ENCODE measurements at regions not wholly inside any gene's neighbourhood (a gene's known extent, or its start where the extent isn't known, plus 50 kb on each side); places are given as distances from the start of the nearest gene placed in this dataset.

- TF ChIP-seq, protein P1, sequence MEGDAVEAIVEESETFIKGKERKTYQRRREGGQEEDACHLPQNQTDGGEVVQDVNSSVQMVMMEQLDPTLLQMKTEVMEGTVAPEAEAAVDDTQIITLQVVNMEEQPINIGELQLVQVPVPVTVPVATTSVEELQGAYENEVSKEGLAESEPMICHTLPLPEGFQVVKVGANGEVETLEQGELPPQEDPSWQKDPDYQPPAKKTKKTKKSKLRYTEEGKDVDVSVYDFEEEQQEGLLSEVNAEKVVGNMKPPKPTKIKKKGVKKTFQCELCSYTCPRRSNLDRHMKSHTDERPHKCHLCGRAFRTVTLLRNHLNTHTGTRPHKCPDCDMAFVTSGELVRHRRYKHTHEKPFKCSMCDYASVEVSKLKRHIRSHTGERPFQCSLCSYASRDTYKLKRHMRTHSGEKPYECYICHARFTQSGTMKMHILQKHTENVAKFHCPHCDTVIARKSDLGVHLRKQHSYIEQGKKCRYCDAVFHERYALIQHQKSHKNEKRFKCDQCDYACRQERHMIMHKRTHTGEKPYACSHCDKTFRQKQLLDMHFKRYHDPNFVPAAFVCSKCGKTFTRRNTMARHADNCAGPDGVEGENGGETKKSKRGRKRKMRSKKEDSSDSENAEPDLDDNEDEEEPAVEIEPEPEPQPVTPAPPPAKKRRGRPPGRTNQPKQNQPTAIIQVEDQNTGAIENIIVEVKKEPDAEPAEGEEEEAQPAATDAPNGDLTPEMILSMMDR (IDR thresholded peaks at IDR 0.05): no peak
- TF ChIP-seq POLR2A (IDR thresholded peaks at IDR 0.05): no peak
- no peak overlapping the region for H3K27ac ChIP-seq
- intact Hi-C loops (cut with DNase I): no loop called here
- no peak for DNase-seq
- no peaks in the 10 kb centered on the region for H3K4me1 ChIP-seq
- no peaks in the 10 kb centered on the region for H3K27me3 ChIP-seq
- 77 to 78% methylated on average over 13 of the region's 13 CpGs for WGBS, 2 donors
- H3K36me3 ChIP-seq: no peaks in the 10 kb centered on the region
- no peak overlapping the region for H3K4me3 ChIP-seq (replicated peaks in 1 of 3)
- H3K9me3 ChIP-seq: no peaks in the 10 kb centered on the region
These were observed 86.9 kb upstream of the SH3PXD2B start for GRCh38 chr5:172541099-172541772.

GRCh38 chr5:172540099-172540870, 86.0 kb upstream of the SH3PXD2B start:
- TF ChIP-seq, protein P1 (IDR thresholded peaks at IDR 0.05): no peak
- TF ChIP-seq POLR2A (IDR thresholded peaks at IDR 0.05): no peak
- H3K9me3 ChIP-seq: no peaks in the 10 kb centered on the region
- no peak overlapping the region for H3K27ac ChIP-seq
- no peaks in the 10 kb centered on the region for H3K36me3 ChIP-seq
- H3K27me3 ChIP-seq: no peaks in the 10 kb centered on the region
- WGBS, 2 donors: 86 to 91% methylated on average over 5 of the region's 5 CpGs
- intact Hi-C loops (cut with DNase I): no loop called here
- H3K4me3 ChIP-seq (replicated peaks in 1 of 3): no peak overlapping the region
- DNase-seq: no peak
- H3K4me1 ChIP-seq: no peaks in the 10 kb centered on the region

- TF ChIP-seq, protein P1 (IDR thresholded peaks at IDR 0.05): no peak
- no peak for TF ChIP-seq POLR2A (IDR thresholded peaks at IDR 0.05)
- Histone ChIP-seq H3K9me3 (no peaks in the 10 kb centered on the region), H3K27ac (no peak overlapping the region), H3K27me3 (no peaks in the 10 kb centered on the region), H3K4me3 (replicated peaks in 1 of 3) (no peak overlapping the region), H3K4me1 (no peaks in the 10 kb centered on the region), H3K36me3 (no peaks in the 10 kb centered on the region)
- WGBS, 2 donors: 80 to 87% methylated on average over 2 of the region's 2 CpGs
- no peak for DNase-seq
- intact Hi-C loops (cut with DNase I): no loop called here
These were observed 80.8 kb upstream of the SH3PXD2B start for GRCh38 chr5:172535108-172535445.

DNA sequence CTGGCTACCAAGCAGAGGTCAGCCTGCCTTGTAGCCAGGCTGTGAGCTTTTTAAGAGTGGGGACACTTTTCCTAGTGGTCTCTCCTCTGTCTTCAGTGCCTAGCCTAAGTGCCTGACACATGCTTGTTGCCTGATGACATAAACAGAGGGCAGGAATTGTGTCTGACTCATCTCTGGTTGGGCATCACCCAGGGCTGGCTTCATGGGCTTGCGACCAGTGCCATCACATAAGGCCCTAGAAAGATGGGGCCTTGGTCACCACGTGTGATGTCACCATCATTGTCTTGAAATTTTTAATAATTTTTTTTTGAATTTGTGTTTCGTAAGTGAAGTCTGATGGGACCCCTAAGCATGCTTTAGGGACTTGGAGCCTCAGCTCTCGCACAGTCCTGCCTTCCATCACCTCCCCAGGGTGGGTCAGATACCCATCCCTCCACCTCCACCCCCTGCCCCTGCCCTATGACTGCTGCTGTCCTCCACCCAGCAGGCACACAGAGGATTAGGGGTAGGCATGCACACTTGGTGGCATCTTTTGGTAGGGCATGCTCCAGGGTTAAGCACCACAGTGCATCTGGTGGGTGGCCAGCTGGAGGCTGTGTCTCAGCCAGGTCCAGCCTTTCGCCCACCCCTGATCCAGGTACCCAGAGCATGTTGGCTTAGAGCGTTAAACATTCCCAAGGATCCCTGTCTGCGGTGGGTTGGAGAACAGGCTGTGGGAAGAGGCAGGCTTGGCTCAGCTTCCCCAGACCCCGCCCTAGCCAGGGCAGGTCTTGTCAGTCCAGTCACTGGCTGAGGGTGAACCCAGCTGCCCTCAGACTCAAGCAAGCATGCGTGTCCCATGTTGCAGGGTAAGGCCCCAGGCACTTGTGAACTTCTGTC, 80.1 kb upstream of the SH3PXD2B start:
- WGBS, 2 donors: 60 to 74% methylated on average over 6 to 8 of the region's 9 CpGs
- no peaks in the 10 kb centered on the region for H3K27me3 ChIP-seq
- intact Hi-C loops (cut with DNase I): no loop called here
- H3K36me3 ChIP-seq: no peaks in the 10 kb centered on the region
- TF ChIP-seq, protein P1 (IDR thresholded peaks at IDR 0.05): no peak
- no peak for TF ChIP-seq POLR2A (IDR thresholded peaks at IDR 0.05)
- H3K4me3 ChIP-seq (replicated peaks in 1 of 3): no peak overlapping the region
- H3K9me3 ChIP-seq: no peaks in the 10 kb centered on the region
- no peaks in the 10 kb centered on the region for H3K4me1 ChIP-seq
- H3K27ac ChIP-seq: no peak overlapping the region
- no peak for DNase-seq
